ENCODE measurements at regions not wholly inside any gene's neighbourhood (a gene's known extent, or its start where the extent isn't known, plus 50 kb on each side); places are given as distances from the start of the nearest gene placed in this dataset.
A peak's percentile ranks its signal among the peaks of the same experiment; 100 is the strongest.

- TF ChIP-seq CSDC2 (CRISPR knock-in tag; IDR thresholded peaks at IDR 0.05) (no peak), ZNF8 (CRISPR knock-in tag; IDR thresholded peaks at IDR 0.05) (no peak), ZFP30 (CRISPR knock-in tag; IDR thresholded peaks at IDR 0.05) (no peak), RARB (CRISPR knock-in tag; IDR thresholded peaks at IDR 0.05) (no peak), ZNF565 (CRISPR knock-in tag; conservative IDR thresholded peaks at IDR 0.05; ENCODE audit: low read depth) (no peak), PATZ1 (CRISPR knock-in tag; IDR thresholded peaks at IDR 0.05; ENCODE audit: borderline replicate concordance) (no peak), POU6F1 (CRISPR knock-in tag; IDR thresholded peaks at IDR 0.05; ENCODE audit: borderline replicate concordance, low read depth) (no peak), ZFP3 (CRISPR knock-in tag; IDR thresholded peaks at IDR 0.05) (no peak), BACH2 (CRISPR knock-in tag; IDR thresholded peaks at IDR 0.05; ENCODE audit: borderline replicate concordance) (no peak), PPARA (CRISPR knock-in tag; IDR thresholded peaks at IDR 0.05; ENCODE audit: borderline replicate concordance) (no peak), ISL1 (CRISPR knock-in tag; IDR thresholded peaks at IDR 0.05) (no peak), ESRRG (CRISPR knock-in tag; IDR thresholded peaks at IDR 0.05) (no peak), TCF4 (CRISPR knock-in tag; IDR thresholded peaks at IDR 0.05; ENCODE audit: borderline replicate concordance) (no peak), CSRNP3 (CRISPR knock-in tag; IDR thresholded peaks at IDR 0.05) (no peak), GLIS3 (CRISPR knock-in tag; IDR thresholded peaks at IDR 0.05) (no peak), OSR1 (CRISPR knock-in tag; IDR thresholded peaks at IDR 0.05) (no peak), ZNF70 (CRISPR knock-in tag; IDR thresholded peaks at IDR 0.05) (no peak), TOX (CRISPR knock-in tag; IDR thresholded peaks at IDR 0.05; ENCODE audit: borderline replicate concordance) (no peak), ARNTL (CRISPR knock-in tag; IDR thresholded peaks at IDR 0.05; ENCODE audit: borderline replicate concordance, low read depth) (no peak), SNAI2 (CRISPR knock-in tag; IDR thresholded peaks at IDR 0.05) (no peak)
Measured at GRCh38 chr5:67333171-67333570, 136.6 kb upstream of the CD180 start.

GRCh38 chr5:67331296-67331925 lies 134.8 kb upstream of the CD180 start:
- TF ChIP-seq TCF4 (CRISPR knock-in tag; IDR thresholded peaks at IDR 0.05; ENCODE audit: borderline replicate concordance) (no peak), ZFP3 (CRISPR knock-in tag; IDR thresholded peaks at IDR 0.05) (no peak), PPARA (CRISPR knock-in tag; IDR thresholded peaks at IDR 0.05; ENCODE audit: borderline replicate concordance) (no peak), ARNTL (CRISPR knock-in tag; IDR thresholded peaks at IDR 0.05; ENCODE audit: borderline replicate concordance, low read depth) (no peak), OSR1 (CRISPR knock-in tag; IDR thresholded peaks at IDR 0.05) (no peak)
- no peak for ATAC-seq

More at GRCh38 chr5:67333171-67333570, 136.6 kb upstream of the CD180 start:
- no peak for ATAC-seq

GRCh38 chr5:67319935-67320725 lies 123.5 kb upstream of the CD180 start:
- no peak for TF ChIP-seq ZNF70 (CRISPR knock-in tag; IDR thresholded peaks at IDR 0.05)
- 0 out of 2 replicates have a peak, but pooled peaks have one; percentile 13 for TF ChIP-seq ISL1 (CRISPR knock-in tag; IDR thresholded peaks at IDR 0.05)

GRCh38 chr5:67318746-67319145 lies 122.1 kb upstream of the CD180 start:
- TF ChIP-seq ISL1 (CRISPR knock-in tag; IDR thresholded peaks at IDR 0.05) (no peak), ZC3H10 (CRISPR knock-in tag; IDR thresholded peaks at IDR 0.05) (no peak), BACH2 (CRISPR knock-in tag; IDR thresholded peaks at IDR 0.05; ENCODE audit: borderline replicate concordance) (no peak), OSR1 (CRISPR knock-in tag; IDR thresholded peaks at IDR 0.05) (no peak), GLIS3 (CRISPR knock-in tag; IDR thresholded peaks at IDR 0.05) (no peak), ZFP30 (CRISPR knock-in tag; IDR thresholded peaks at IDR 0.05) (no peak), PPARA (CRISPR knock-in tag; IDR thresholded peaks at IDR 0.05; ENCODE audit: borderline replicate concordance) (no peak), ESRRG (CRISPR knock-in tag; IDR thresholded peaks at IDR 0.05) (no peak), POU6F1 (CRISPR knock-in tag; IDR thresholded peaks at IDR 0.05; ENCODE audit: borderline replicate concordance, low read depth) (no peak)
- ATAC-seq: no peak

More at GRCh38 chr5:67319935-67320725, 123.5 kb upstream of the CD180 start:
- no peak for ATAC-seq

Data from SK-N-SH treated with all-trans-retinoic acid at 6 μM for 48 hours (cell line).